ENCODE measurements at regions not wholly inside any gene's neighbourhood (a gene's known extent, or its start where the extent isn't known, plus 50 kb on each side); places are given as distances from the start of the nearest gene placed in this dataset.

- TF ChIP-seq, protein P1, sequence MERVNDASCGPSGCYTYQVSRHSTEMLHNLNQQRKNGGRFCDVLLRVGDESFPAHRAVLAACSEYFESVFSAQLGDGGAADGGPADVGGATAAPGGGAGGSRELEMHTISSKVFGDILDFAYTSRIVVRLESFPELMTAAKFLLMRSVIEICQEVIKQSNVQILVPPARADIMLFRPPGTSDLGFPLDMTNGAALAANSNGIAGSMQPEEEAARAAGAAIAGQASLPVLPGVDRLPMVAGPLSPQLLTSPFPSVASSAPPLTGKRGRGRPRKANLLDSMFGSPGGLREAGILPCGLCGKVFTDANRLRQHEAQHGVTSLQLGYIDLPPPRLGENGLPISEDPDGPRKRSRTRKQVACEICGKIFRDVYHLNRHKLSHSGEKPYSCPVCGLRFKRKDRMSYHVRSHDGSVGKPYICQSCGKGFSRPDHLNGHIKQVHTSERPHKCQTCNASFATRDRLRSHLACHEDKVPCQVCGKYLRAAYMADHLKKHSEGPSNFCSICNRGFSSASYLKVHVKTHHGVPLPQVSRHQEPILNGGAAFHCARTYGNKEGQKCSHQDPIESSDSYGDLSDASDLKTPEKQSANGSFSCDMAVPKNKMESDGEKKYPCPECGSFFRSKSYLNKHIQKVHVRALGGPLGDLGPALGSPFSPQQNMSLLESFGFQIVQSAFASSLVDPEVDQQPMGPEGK (CRISPR knock-in tag; IDR thresholded peaks at IDR 0.05; ENCODE audit: borderline replicate concordance): no peak
- TF ChIP-seq ISL1 (CRISPR knock-in tag; IDR thresholded peaks at IDR 0.05) (no peak), RARB (CRISPR knock-in tag; IDR thresholded peaks at IDR 0.05) (no peak), ARNTL (CRISPR knock-in tag; IDR thresholded peaks at IDR 0.05; ENCODE audit: borderline replicate concordance, low read depth) (no peak), TOX (CRISPR knock-in tag; IDR thresholded peaks at IDR 0.05; ENCODE audit: borderline replicate concordance) (no peak), SNAI2 (CRISPR knock-in tag; IDR thresholded peaks at IDR 0.05) (no peak)
- TF ChIP-seq, protein P2, sequence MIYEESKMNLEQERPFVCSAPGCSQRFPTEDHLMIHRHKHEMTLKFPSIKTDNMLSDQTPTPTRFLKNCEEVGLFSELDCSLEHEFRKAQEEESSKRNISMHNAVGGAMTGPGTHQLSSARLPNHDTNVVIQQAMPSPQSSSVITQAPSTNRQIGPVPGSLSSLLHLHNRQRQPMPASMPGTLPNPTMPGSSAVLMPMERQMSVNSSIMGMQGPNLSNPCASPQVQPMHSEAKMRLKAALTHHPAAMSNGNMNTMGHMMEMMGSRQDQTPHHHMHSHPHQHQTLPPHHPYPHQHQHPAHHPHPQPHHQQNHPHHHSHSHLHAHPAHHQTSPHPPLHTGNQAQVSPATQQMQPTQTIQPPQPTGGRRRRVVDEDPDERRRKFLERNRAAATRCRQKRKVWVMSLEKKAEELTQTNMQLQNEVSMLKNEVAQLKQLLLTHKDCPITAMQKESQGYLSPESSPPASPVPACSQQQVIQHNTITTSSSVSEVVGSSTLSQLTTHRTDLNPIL (CRISPR knock-in tag; IDR thresholded peaks at IDR 0.05; ENCODE audit: low read depth): no peak
Measured at GRCh38 chr2:59701271-59701994, 852.0 kb downstream of the BCL11A start.
